ENCODE measurements at regions not wholly inside any gene's neighbourhood (a gene's known extent, or its start where the extent isn't known, plus 50 kb on each side); places are given as distances from the start of the nearest gene placed in this dataset.

DNA sequence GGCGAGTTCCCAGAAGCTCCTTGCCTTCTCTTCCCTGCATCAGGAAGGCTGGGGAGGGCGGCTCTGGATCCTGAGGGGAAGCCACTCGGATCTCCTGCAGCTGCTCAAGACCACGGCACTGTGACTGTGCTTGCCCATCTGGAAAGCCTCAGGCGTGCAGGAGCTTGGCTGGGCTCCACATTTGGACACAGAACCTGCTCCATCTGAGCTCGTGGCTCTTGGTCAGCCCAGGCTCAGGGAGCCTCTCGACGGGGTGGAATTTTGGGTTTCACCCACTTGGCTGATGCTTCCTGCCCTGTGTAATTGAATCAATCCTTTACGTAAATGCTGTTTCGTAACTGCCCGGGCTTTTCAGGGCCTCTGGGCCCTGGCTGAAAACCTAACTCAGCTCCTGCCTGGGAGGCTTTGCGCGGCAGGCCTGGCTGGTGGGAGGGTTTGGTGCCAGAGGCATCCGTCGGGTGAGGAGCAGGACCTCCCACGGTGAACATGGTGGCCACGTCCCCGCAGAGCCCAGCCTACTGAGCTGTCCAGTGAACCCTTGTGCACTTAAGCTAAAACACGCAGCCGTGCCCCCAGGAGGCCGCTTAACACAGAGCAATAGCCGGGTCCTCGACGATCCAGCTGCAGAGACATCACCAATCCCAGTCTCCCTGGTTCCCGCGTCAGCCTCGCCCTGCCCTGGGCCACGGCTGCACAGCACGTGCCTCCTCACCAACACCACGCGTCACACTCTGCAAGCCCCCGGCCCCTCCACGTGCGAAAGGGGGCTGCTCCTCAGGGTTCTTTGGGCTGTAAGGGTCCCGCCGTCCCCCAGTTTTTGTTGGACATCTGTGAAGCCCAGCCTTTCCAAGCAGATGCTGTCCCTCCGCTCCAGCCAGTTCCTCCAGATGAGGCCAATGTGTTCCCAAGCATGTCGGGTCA, 241.0 kb downstream of the DLL1 start:
- DNase-seq (ENCODE audit: extremely low read depth, low read depth, low spot score): no peak

DNA sequence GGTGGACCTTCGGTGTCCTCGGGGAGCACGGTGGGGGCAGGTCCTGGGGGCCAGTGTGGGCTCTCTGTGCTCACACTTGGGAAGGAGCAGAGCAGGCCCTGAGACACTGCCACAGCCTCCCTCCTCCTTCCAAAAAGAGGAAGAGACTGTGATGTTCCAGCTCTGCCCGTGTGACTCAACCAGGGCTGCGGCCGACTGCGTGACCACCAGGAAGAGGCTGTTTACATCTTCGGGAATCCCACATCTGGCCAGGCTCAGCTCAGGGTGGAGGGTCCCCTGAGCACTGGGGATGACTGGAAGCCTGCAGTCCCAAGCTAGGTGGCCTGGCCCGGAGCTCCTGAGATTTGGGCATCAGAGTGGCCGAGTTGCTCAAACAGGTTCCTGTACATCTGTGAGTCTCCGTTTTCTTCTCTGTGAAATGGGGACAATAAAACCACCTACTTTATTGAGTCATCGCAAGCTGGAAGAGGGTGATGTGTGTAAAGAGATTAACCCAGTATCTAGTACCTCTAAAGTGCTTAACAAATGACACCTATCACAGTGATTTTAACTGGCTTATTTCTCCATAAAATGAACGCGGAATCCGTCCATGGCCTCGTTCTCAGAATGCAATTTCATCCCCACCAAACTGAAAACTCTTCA, 242.1 kb downstream of the DLL1 start:
- DNase-seq (ENCODE audit: extremely low read depth, low read depth, low spot score): no peak

DNA sequence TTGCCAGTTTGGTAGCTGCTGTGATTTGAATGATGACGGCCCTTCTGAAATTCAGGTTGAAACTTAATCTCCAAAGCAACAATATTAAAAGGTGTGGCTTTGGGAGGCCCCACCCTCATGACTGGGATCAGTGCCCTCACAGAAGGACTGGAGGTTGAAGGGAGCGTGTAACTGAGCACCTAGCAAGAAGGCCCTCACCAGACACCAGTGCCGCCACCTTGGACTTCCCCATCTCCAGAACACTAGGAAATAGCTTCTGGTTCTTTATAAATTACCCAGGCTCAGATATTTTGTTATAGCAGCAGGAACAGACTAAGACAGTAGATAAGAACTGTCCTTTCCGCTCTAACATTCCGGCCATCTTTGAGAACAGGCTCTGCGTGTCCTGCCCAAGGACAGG, 243.1 kb downstream of the DLL1 start:
- no peak for DNase-seq (ENCODE audit: extremely low read depth, low read depth, low spot score)

DNA sequence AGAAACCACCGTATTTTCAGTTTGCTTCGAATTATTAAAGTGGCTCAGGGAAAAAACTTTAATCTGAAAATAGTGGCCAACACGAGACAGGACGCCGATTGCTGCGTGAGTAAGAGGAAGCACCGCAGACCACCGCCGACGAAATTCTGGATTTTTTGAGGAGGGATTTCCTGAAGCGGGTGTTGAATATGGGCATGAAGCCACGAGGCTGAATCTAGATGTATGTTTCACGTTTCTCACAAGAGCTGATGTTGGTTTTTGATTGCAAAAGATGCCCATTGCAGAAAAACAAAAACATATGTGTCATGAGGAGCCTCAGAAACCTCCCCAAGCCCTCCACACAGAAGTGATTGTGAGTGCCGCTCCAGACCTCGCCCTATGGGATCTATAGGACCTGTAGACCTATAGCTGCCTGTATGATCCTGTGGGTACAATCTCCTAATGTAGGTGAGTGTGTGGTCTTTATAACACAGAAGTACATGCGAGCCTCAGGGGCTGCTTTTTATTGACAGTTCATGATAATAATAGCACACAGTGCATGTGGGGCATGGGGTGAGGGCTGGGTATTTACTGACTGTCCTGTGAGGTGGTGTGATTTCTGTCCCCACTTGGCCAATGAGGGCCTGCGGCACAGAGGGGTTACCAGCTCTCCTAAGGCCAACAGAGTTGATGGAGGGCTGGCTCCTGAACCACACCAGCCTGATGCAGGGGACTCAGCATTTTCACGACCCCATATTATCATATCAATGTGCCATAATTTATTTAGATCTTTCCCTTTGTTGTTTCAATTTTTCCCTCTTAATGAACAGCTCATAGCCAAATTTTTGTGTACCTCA, 243.9 kb downstream of the DLL1 start:
- no peak for DNase-seq (ENCODE audit: extremely low read depth, low read depth, low spot score)

DNA sequence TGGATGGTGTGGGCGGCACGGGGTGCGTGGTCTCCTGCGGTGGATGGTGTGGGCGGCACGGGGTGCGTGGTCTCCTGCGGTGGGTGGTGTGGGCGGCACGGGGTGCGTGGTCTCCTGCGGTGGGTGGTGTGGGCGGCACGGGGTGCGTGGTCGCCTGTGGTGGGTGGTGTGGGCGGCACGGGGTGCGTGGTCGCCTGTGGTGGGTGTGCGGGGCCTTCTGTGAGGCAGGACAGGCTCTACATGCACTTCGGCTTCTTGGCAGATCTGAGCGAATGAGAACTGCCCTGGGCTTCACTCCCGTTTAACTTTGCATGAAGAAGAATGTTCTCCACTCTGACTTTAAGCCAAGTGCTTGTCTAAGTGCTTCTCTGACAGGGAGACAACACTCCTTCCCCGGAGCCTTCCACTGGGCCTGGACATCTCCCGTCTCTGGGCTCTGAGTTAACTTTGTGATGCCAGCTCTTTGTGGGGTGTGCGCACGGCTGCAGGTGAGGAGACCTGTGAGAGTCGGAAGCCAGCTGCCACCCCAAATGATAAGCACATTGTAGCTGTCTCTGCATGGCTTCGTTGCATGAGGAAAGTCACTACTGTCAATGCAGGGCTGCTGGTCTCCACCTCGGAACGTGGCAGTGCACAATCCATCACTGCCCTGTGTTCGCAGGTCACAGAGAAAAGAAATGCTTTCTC, 244.8 kb downstream of the DLL1 start:
- no peak for DNase-seq (ENCODE audit: extremely low read depth, low read depth, low spot score)

DNA sequence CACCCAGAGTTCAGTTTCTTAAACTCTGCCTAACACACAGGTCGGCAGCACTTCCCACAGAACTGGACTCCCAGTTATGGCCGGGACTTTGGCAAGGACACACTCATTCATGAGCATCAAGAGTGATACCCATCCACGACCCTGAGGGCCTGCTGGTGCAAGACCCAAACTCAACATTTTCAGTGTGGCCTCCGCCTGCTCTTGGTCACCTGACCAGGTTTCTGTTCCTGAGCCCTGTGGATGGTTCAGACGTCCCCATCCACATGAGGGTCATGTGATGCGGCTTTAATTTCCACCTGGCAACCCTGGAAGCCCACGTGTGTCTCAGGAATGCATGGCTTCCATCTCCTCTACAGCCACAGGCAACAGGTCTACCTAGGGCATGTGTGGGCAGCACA, 245.3 kb downstream of the DLL1 start:
- no peak for DNase-seq (ENCODE audit: extremely low read depth, low read depth, low spot score)

DNA sequence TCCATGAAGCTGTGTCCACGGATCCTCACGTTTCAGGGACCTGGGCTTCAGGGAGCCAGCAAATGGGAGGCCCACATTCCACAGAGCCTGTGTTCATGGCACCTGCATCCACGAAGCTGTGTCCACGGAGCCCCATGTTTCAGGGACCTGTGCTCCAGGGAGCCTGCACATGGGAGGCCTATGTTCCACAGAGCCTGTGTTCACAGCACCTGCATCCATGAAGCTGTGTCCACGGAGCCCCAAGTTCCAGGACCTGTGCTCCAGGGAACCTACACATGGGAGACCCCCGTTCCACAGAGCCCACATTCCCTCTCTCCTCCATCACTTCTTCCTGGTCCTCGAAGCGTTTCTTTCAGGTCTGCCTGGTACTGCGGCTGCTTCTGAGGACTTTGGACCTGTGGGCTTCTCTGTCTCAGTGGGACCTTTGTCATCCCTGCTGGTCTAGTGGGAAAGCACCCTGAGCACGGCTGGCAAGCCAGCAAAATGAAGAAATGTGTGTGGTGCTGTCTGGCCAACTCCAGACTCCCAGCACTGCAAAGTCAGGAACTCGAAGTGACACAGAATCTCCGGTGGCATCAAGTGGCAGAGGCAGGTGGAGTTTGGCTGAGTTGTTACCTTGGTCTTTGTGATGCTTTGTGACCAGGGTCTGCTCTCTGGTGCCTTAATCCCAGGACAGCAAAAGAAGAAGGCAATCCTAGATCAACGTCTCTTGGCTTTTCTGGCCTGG, 245.9 kb downstream of the DLL1 start:
- no peak for DNase-seq (ENCODE audit: extremely low read depth, low read depth, low spot score)

DNA sequence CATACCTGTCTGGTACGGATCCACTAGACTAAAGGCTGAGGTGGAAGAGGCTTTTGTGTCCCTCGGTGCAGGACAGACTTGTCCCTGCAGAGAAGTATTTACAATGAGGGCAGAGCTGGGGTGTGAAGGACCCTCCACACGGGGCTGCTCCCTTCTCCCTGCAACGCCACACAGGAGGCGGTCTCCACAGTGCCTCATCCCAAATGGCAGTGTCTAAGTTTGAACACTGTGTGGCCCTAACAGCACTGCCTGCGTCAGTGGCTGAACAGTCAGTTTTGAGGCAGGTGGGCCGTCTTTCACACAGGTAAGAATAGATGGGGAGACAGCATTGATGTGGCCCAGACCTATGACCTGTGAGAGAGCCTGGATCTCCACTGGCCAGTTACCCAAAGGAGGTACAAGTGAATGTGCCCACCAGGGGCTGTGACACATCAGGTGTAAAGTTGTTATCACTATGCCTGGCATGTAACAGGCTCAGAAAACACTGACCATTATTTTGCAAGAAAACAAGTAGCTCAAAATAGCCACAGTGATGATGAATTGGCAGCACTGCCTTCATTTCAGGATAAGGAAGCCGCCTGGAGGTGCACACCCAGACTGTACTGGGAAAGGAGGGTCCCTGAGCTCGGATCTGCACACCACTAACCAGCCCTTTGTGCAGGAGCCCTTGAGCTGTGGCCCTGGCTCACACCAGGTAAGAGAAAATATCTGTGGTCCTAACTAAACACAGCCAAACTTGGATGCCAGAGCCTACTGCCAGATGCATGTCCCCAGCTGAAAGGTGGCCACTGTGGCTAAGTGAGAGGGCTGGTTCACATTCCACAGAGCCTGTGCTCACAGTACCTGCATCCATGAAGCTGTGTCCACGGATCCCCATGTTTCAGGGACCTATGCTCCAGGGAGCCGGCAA, 246.7 kb downstream of the DLL1 start:
- DNase-seq (ENCODE audit: extremely low read depth, low read depth, low spot score): no peak

DNA sequence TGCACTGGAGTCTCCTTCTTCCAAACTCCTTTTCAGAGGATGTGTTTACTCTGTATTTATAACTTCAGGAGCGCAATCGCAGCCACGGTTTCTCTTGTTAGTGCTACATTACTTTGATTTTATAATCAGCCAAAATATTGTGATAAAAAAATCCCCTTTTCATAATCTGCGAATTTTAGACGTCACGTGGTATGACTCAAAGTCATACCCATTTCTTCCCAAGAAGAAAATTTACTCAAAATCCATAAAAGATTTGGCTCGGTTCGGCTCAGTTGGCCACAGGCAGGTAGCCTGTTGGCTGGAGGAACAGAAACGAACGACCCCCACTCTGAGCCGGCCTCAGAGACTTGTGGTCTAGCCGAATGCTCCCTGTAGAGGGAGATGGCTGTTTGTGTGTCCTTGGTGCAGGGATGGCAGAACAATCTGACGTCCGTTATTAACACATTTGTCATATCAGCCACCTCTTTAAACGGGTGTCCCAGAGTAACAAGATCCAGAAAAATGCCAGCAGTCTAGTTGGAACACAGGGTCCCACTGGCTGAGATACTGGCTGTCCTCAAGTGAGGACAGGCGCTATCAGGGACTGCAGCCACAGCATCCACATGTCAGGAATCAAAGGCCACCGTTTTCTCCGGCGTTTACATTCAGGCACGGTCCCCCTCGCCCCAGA, 247.6 kb downstream of the DLL1 start:
- no peak for DNase-seq (ENCODE audit: extremely low read depth, low read depth, low spot score)

DNA sequence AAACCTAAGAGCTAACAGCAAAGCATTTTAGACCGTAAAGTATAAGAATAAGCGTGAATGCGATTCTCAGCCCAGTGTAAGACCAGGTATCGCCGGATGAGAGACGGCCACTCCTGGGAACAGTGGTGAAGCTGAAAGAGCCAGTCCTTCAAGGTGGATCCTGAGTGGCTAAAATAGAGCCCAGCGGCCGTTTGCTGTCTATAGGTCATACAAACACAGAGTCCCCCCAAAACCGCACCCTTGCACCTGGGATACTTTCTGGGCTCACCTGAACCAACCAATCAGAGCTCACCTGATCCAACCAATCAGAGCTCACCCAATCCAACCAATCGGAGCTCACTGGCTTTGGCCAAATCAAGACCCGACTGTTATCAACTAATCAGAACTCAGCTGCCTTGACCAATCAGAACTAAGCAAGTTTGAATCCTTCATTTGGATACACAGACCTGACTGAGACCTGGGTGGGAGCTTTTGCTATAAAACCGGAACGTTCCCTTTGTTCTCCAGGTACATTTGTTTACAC, 248.2 kb downstream of the DLL1 start:
- DNase-seq (ENCODE audit: extremely low read depth, low read depth, low spot score): no peak

DNA sequence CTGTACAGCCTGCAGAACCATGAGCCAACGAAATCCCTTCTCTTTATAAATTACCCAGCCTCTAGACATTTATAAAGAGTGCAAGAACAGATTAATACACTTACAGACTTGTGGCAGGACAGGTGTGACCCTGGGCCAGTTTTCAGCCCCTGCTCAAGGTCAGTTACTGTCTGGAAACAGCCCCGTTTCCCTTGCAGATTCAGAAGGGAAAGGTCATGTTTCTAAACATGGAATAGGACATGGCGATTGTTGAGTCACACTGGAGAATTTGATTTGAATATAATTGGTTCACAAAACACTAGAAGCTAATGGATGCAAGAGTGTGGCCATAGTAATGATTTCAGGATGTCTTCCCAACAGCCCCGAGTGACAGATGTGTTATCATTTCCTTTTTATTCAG, 248.8 kb downstream of the DLL1 start:
- DNase-seq (ENCODE audit: extremely low read depth, low read depth, low spot score): no peak

DNA sequence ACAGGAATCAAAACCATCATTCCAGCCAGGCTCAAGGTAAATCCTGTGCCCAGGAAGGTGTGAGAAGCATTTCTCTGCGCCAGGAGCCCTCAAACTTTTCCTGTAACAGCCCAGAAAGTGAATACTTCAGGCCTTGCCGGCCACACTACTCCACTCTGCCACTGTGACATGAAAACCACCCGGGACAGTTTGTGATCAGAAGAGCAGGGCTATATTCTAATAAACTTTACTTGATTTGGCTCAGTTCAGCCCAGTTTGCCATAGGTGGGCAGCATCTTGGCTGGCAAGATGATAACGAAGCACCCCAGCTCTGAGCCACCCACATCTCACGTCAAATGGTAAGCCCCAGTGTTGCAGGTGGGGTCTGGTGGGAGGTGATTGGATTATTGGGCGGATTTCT, 249.4 kb downstream of the DLL1 start:
- DNase-seq (ENCODE audit: extremely low read depth, low read depth, low spot score): no peak

DNA sequence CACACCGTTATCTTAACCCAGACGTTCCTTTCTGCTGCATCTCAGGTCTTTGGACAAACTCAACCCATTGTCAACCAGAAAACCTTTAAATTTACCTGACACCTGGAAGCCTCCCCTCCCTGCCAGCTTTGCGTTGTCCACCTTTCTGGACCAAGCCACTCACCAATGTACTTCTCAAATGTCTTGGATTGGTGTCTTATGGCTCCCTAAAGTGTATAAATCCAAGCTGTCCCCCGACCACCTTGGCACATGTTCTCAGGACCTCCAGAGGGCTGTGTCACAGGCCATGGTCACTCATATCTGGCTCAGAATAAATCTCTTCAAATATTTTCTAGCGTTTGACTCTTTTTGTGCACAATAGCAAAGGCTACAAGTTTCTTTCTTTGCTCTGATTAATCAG, 250.0 kb downstream of the DLL1 start:
- DNase-seq (ENCODE audit: extremely low read depth, low read depth, low spot score): no peak

DNA sequence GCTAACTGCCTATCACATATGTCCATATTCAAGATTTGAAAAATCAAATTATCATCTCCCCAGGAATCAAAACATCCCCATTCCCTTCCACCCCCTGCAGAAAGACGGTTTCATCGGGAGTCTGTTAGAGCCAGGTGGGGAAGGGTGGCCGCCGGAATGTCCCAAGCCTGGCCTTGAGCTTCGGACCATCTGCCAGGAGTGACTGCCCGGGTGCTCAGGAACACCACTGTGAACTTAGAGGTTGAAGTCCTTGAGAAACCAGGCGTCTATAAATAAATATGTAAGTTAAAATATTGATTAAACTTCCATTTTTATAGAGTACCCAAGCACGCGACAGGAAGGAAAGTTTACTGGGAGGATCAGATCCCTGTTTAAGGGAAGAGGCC, 250.8 kb downstream of the DLL1 start:
- no peak for DNase-seq (ENCODE audit: extremely low read depth, low read depth, low spot score)

DNA sequence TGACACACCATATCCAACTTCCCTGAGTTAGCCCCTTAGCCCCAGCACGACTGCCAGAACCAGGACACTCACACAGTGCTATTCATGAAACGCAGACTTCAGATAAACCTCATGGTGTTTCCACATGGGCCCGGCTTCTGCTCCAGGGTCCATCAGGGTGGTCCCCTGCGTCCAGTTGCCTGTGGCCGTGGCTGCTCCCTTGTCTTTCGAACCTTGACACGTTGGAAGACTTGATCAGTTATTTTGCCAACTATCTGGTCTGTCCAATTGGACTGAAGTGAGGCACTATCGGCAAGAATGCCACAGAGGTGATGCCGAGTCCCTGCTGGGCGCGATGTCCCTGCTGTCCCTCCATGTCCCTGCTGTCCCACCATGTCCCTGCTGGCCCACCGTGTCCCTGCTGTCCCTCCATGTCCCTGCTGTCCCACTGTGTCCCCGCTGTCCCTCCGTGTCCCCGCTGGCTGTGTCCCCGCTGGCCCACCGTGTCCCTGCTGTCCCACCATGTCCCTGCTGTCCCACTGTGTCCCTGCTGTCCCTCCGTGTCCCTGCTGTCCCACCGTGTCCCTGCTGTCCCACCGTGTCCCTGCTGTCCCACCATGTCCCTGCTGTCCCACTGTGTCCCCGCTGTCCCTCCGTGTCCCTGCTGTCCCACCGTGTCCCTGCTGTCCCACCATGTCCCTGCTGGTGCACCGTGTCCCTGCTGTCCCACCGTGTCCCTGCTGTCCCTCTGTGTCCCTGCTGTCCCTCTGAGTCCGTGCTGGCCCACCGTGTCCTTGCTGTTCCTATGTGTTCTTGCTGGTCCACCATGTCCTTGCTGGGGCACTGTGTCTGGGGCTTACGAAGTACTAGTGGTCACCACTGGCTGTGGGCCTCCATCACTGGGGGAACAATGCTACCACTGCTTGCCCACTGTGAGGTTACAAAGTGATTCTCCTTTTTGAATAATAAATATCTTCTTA, 251.4 kb downstream of the DLL1 start:
- no peak for DNase-seq (ENCODE audit: extremely low read depth, low read depth, low spot score)

DNA sequence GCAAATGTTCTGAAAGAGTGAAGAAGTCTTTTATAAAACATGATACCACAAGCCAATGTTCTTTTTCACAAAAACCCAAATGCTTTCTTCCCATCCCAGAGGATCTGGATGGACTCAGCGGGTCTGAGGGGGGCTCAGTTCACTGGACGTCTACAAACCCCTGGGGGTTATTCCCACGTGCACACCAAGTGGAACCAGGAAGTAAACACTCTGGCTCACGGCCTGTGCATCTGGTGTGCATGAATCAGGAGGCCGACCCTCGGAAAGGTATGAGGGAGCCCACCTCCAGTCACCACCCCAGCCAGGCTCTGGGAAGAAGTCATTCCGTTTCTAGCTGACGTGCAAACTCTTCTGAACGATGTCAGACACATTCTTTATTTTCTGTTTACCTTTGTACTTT, 252.2 kb downstream of the DLL1 start:
- DNase-seq (ENCODE audit: extremely low read depth, low read depth, low spot score): no peak

DNA sequence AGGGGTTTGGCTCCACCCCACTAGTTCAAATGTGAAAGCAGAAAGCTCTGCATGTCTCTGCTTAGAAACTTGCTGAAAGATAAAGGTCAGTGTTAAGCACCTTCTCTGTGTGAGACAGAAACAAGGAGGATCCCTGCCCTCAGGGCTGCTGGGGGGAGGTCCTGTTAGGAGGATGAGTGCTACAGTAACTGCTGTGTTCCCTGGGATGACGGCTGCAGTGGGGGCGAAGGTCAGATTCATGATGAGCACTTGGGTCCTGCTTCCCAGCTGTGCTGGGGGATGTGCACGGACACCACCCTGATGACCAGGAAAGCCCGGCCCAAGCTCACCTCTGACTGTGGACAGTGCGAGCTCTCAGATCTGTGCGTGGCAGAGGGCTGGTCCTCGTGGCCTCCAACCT, 252.6 kb downstream of the DLL1 start:
- DNase-seq (ENCODE audit: extremely low read depth, low read depth, low spot score): no peak

All from glomerular endothelial cell (primary cell).